ENCODE measurements at regions not wholly inside any gene's neighbourhood (a gene's known extent, or its start where the extent isn't known, plus 50 kb on each side); places are given as distances from the start of the nearest gene placed in this dataset.

DNA sequence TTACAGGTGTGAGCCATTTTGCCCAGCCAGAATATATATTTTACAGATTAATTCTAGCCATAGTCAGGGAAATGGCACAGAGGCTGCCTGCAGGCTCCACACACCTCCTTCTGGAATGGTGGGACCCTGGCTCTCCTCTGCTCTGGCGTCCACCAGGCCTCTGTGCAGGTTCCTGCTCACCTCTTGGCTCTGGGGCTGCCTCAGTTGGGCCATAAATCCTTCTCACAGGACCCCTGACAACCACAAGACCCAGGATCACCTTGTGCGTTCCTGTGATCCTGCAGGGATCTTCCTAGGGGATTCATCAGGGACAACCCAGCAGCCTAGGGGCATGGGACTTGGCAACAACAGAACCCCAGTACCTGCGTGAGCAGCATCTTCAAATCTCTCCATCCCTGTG, 93.0 kb upstream of the FSTL4 start:
- no peak for DNase-seq

DNA sequence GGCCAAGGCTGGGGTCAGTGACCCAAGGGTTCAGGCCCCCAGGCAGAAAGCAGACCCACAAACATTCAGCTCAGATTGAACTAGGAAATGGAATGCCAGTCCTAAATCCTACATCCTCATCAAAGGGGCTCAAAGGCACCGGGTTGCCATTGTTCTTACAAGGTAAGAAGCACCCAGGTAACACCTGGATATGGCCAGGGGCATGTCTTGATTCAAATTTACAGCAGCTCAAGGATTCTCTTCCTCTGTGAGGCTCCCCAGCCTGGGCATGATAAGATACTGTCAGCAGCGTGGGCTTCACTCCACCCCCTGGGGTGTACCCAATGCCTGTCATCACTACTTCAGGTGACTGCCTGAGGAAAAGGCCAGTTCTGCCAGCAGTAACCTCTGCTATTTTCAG, 92.1 kb upstream of the FSTL4 start:
- no peak for DNase-seq

DNA sequence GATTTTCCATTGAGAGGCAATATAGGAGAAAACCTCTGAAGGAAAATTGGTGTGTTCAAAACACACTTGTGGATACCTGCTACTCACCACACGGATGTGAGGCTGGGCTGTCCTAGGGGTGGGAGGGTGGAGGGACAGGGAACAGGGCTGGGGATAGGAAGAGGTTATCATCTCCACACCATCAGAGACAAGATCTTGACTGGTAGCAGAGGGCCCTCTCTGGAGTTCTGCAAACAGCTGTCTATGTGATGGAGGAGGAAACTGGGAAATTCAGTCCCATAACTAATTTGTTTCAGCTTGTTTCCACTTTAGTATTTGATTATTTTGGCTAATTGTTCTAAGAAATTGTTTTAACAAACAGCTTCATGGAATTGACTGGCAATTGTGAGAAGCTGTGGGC, 91.6 kb upstream of the FSTL4 start:
- no peak for DNase-seq

DNA sequence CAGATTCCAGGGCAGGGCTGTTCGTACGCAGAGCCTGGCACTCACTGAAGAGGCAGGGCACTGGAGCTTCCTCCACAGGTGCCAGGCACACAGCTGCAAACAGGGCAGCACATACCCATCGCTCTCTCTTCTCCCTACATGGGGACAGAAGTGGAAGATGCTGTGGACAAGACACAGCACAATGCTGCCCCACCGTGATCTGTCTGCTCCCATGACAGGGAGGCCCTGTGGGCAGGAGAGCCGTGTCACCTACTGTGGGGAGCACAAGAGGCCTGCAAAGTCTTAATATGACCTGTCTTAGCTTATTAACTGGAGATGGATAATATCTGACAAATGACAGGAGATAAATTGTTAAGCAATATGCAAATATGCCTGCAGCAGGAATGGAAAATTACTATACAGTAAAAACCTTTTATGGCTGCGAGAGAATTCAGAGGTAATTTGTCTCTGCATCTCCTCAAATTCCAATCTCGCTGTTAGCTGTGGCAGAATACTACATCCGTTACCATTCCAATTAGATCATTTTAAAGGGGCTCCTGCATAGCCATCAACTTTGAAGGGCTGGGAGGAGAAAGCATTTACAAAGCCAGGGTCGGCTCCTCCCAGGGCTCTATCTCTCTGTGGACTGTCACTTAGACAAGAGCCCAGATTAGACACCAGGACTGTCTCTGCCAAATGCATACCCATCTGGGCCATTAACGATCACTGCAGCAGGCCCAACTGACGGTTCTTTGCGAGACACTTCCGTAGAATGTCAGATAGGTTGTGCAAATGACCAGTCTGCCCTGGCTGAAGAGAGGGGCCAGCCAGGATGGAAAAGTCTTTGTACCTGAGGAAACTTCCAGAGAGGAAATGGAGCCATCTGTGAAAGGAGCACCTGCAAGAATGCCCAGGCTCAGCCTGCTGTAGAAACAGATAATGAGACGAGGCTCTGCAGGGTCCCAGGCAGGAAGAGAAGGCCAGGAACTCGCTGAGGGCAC, 90.7 kb upstream of the FSTL4 start:
- DNase-seq = no peak

DNA sequence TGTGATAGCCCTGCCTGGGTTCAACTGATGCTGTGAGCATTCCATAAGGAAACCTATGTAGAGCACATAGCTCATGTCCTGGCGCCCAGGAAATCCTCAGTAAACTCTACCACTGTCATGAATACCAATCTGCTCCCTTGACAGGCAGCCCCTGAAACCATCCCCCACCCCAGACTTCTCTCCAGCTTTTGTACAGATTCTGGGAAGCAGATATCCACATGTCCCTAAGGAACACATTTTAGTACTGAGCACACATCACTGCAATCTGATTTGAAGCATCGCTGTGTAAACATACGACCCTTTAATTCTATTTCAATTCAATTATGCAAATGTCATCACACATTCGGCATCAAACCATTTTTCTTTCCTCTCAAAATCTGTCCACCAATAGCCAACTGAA, 89.5 kb upstream of the FSTL4 start:
- DNase-seq = no peak

DNA sequence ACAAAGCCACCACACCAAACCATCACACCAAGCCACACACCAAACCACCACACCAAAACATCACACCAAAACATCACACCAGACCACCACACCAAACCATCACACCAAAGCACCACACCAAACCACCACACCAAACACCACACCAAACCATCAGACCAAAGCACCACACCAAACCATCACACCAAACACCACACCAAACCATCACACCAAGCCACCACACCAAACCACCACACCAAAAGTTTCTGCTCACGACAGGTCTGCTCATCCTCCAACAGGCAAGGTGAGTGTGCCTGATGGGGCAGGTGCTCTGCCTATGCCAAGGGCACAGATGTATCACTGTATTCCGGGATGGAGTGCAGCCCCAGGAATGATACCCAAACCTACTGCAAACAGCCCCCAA, 87.9 kb upstream of the FSTL4 start:
- DNase-seq = no peak

DNA sequence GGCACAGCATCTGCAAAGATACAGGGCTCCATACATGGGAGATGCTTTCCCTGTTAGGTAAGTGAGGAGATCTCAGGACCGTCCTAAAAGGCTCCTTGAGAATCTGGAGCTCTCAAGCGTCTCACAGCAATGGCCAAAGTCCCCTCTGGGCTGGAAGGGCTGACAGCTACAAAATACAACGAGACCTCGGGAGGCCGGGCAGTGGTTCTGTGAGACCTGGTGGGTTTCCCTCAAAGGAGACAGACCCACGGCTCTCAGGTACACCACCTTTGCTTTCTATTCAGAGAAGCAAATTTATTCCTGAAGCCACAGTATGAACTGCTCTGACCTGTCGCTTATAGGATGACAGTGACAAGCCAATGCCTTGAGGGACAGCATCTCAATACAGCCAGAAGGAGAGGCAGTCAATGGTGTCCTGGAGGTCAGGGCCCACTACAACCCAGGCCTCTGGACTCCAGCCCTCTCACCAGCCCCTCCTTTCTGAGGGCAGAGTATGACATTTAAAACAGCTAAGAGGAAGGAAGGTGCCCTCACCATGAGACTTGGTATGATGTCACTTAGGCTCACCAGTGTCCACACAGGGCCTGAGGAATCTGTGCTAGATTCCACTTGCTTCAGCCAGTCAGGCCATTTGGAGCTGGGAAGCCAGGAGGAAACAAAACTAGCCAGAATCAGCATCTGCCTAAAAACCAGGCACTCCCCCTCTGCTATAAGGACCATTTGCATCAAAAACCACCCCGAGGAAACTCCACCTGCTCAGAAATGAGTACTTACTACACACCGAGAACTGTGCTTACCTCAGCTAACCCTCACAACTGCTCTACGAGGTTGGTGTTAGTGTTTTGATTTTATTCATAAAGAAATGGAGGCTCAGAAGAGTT, 86.5 kb upstream of the FSTL4 start:
- no peak for DNase-seq

DNA sequence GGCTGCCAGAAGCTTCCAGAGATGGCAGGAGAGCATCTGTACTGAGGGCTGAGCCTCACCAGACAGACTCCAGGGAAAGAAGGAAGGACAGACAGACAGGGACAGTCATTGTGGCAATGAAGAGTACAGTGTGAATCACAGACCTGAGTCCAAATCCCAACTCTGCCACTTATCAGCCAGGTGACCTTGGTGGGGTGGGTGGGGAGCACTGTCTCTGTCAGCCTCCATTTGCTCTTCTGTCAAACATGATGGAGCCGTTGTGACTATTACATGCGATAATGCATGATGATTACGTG, 85.9 kb upstream of the FSTL4 start:
- DNase-seq = no peak

DNA sequence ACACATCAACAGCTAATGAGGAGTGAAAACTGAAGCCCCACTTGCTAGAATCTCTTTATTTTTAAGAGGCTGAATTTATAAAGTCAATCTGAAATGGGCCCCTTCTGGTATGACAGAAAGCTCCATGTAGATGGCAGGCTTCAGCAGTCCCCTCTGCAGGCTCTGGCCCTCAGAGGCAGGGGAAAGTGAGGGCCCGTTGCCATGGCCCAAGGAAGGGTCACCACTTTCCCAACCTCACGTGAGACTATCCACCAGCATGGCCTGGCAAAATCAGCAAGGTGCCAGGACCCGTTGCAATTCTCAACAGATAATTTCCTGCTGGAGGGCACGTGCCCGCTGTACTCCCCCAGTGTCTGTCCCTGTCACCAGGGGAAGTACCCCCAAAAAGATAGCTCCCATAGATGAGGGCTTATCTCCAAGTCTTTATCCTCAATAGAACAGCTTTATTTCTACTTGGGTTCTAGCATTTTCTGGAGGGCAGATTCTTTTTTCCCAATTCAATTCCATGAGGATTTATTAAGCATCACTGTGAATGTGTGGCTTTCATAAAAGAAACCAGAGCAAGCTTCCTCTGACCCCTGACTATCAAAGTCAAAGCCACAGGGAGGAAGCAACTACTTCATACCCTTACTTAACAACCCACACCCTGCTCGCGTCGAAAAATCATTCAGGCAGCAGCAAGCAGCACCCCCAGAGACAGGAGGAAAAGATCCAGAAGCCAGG, 85.4 kb upstream of the FSTL4 start:
- no peak for DNase-seq

DNA sequence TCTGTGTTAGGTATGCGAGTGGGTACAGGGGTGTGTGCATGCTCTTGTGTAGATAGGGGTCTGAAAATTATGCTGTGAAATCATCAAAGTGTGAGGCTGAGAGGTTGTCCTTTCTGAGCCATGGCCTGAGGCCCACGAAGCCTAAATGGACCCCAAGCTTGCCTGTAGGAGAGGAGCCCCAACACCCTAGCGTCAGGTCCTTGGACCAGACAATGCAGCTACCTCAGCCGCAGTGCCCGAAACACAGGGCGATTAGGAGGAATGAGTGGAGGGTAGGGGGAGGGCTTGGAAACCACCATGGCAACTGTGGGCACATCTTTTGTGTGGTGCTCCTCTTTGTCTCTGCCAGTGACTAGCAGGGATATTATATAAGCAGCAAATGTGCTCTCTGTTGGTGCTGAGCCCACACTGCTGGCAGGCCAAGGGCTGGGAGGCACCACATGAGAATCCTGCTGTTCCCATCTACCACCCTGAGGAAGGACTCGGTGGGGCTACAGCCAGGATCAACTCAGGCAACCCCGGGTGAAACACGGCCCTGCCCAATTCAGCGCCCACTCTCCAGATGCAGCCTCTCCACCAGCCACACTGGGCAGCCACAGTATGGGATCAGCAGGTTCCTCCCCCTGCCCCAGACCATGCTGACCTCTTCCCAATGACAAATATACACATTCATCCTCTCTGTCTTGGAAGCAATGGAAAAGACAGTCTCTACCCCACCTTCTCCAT, 84.6 kb upstream of the FSTL4 start:
- DNase-seq = no peak

DNA sequence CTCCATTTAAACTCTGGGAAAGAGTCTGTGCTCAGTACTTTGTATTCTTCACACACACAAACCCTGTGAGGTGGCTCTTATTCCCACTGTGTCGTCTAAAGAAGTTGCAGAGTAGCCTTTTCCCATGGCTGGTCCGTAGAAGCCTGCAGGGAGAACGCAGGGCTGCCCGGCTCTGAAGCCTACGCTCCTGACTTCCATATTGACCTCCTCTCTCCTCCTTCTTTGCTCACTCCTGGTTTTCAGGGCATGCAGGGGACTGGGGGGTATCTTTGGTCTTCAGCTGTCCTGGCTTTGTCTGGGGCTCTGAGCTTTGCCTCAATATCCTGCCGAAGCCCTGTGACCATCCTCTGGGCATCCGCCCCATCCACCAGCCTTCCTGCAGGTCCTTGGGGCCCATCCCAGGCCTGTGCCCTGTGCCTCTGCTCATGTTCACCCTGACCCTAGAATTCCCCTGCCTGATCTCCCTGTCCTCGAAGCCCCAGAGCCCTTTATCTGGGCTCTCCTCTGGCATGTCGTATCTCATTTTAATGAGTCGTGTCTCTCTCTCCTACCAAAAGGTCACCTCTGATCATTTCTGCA, 83.8 kb upstream of the FSTL4 start:
- DNase-seq = no peak

DNA sequence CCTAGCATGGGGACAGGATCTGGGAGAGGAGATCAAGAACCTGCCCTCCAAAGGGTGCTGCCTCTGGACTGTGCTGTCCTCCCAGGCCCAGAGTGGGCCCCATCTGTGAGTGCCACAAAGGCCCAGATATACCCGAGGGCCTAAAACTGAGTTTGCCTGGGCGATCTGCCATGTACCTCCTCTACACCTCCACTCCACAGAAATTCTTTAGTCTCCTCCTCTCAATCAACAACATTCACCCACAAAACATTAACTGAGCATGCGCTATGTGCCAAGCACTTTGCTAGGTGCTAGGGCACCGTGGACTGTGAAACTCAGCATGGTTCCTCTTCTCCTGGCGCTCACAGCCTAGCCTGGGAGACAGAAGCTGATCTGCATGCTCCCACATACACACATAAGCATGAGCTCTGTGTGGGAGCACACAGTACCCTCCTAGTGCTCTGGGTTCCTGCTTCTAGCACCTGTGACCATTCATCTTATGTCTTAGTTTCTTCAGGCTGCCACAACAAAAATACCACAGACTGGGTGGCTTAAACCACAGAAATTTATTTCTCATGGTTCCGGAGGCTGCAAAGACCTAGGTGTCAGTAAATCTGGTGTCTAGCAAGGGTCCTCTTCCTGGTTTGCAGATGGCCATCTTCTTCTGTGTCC, 82.0 kb upstream of the FSTL4 start:
- no peak for DNase-seq

DNA sequence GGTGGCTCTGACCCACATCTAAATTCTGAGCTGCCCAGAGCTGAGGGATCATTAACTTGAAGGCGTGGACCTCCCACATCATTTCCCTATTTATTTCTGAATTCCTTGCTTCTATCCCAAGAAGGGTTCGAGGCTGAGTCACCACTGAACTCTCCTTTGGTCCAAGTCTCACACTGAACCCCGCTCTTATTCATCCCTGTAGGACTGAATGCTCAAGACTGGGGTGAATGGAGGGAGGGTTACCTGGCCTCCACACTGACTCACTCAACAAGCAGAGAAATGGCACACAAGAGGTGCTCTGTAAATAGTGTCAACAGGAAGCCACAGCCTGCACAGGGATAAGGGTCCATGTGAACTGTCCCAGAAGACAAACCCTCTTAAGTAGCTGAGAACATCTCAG, 79.1 kb upstream of the FSTL4 start:
- DNase-seq = no peak

DNA sequence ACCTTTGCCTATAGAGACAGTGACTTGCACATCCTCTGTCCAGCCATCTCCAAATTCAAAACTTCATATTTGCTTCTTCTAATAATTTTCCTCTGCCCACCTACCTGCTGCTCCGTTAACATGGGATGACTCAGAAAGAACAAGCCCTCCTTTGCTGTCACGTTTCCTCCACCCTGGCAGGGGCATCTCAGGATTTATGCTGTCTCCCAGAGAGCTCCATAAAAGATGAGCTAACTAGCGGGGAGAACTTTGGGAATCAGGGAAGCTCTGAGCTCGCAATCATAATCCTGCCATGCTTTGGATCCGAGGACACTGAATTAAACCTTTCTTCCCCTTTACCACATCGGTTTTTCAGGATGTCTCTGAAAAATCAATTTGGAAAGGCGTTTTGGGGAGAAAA, 78.4 kb upstream of the FSTL4 start:
- no peak for DNase-seq

DNA sequence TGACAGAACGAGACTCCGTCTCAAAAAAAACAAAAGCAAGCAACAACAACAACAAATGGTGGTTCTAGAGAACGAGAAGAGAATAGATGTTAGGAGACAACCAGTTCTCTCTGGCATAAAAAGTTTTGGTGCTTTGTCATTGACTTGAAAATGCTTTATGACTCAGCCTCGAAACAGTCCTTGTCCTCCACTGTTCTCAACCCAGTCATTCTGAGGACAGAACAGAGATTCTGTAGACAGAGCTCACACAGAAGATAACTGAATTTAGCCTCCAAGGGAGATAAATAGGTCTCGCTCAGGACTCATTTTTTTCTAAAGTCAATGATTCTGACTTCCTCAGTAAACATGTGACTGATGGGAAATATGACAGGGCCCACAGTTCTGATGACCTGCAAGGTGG, 76.0 kb upstream of the FSTL4 start:
- DNase-seq = no peak

DNA sequence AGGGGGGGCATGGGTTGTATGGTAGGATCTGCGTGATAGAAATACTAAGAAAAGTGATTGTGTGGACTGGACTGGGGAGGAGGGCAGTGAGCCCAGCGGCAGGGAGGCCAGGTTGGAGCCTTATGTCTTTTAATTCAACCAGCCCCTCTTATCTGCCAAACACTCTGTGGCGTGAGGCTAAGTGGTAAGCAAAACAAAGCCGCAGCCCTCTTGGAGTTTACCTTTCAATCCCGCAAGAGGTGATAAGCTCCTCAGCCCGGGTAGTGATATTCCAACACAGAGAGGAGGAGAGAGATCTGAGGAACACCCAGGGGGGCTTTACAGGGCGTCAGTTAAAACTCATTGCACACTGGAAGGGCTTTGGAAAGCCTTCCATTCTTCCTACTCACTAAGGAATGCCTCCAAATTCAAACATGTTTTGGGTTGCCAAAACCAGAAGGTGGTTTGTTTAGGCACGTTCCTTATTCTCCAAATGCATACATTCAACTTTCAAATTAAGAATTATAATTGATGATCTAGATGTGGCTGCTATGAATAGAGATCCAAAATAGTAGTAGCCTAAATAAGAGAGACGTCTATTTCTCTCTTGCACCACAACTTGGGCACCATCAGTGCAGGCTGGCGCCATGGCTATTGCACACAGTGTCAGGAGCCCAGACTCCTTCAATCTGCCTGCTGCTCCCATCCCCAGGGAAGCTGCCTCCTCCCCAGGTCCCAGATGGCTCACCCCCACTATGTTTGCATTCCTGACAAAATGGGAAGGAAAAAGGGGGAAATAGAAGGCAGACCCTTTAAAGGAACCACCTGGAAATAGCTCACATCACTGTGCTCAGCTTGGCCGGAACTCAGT, 75.1 kb upstream of the FSTL4 start:
- no peak for DNase-seq

DNA sequence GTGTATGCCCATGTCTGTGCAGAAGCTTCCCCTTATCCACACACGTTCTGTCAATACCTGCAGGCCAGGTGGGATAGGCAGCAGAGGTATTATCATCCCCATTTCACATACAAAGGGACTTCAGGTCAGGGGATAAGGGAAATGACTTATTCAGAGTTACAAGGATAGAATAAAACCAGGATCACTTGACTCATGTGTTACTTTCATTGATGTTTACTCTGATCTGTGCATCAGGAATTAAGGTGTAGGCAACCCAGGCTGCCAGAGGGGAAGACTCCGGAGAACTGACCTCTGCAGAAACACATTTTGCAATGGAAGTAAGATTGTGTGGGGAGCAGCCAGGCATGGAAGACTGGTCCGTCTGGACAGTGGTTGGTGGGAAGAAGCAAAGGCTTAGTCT, 74.2 kb upstream of the FSTL4 start:
- no peak for DNase-seq

DNA sequence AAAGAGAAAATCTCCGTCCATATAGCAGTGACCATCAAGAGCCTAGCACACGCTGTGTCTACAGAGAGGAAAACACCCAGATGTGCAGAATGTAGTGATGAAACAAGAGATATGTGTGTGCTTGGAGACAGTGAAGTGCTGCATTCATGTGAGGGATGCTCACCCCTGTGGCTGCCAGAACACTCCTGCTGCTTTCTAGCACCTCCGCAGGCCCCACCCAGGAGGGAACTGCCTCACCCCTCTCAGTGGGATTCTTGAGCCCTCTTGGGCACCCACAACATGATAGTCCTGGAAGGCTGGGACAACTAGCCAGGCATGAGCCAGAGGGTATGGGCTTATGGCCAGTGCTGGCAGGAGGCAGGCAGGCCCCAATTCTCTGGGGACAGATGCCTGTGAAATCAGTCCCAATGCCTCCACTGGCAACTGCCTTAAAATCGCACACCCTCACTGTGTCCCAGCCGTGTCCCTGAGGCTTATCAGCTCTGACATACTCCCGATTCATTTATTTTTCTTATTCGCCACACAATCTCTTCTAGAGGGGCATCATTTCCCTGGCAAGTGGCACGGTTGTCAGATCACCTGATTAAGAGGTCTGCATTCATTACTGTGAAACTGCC, 73.2 kb upstream of the FSTL4 start:
- no peak for DNase-seq

DNA sequence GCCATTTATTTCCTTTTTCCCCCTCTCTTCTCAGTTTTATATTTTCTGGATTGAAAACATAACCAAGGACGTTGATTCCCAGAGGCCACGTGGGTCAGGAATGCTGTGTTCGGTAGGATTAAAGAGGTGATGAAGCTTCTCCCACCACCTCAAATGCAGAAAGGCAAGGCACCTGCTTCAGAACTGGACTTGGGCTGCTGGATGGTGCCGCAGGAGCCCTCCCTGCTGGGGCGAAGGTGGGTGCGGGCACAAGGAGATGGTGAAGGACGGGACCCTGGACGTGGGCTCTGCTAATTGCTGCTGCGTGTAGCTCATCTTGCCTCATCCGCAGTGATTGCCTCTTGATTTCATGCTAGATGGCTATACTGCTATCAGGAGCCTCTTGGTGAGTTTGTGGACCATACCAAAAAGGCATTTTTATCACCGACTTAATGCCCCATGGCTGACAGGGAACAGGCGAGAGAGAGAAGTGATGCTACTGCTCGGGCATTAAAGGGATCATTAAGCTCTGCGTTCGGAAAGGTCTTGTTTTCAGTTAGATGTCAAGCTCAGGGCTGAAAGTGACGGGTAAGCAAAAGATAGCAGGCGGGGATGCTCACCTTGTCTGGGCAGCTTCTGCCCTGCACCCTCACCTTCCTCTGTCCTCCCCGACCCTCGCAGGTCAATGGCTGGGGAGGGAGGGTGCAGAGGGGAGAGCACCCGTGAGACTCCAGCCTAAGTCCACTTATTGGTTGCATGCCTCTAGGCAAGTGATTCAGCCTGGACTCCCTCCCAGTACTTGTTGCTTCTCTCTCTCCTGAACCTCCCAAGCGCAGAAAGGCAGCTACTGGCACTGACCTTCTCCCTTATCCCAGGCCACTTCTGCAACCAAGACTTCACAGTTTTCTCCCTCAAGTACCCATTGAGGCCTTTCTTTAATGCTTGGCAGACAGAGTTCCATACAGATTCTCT, 71.6 kb upstream of the FSTL4 start:
- no peak for DNase-seq
